ENCODE measurements at regions not wholly inside any gene's neighbourhood (a gene's known extent, or its start where the extent isn't known, plus 50 kb on each side); places are given as distances from the start of the nearest gene placed in this dataset.

DNA sequence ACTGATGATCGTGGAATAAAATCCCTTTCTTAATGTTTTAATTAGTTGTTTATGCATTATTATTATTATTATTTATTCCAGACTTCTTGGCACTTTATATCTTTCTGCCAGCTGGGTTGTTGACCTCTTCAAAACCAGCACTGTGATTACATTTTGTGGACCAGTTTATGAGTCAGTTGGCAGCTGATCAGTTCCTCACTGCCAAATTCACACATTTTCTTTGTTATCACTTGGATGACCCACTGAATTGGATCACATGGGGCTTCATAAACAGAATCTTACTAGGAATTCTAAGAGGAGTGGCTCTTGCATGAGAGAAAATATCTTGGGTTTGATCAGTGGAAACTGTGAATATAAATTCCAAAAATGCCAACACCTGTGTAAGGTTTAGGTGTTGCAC is 321.8 kb upstream of the SPRED2 start (continued):
- no peak for TF ChIP-seq TEAD1 (CRISPR knock-in tag; IDR thresholded peaks at IDR 0.05)
- no peak for TF ChIP-seq HMGA2 (CRISPR knock-in tag; IDR thresholded peaks at IDR 0.05)

DNA sequence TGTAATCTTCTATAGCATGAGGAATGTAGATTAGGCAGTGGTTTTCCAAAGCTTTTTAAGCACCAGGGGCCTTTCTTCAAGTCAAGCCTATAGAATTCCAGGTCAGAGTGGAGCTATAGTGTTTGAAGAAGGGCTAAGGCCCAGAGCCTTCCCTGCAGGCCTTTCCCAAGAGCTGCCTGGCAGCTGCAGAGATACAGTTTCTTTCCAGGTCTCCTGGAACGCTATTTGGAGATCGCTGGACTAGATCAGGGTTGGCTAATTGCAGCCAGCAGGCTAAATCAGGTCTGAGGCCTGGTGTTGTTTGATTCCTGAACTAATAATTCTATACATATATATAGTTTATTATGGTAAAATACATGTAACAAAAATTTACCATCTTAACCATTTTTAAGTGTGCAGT is 319.0 kb upstream of the SPRED2 start:
- Mint-ChIP-seq H3K4me1 (0 out of 2 replicates have a peak, but pooled peaks cover 4% of the 10 kb centered on the region), H3K27me3 (ENCODE audit: low read depth) (no peaks in the 10 kb centered on the region), H3K27ac (no peak overlapping the region), H3K9me3 (peaks cover 22% of the 10 kb centered on the region), H3K4me3 (no peak overlapping the region), H3K36me3 (no peaks in the 10 kb centered on the region)
- ChIA-PET CTCF (no interaction called here), POLR2A (no interaction called here)
- TF ChIP-seq NFATC4 (CRISPR knock-in tag; IDR thresholded peaks at IDR 0.05), result no peak
- no peak for TF ChIP-seq NR1H2 (CRISPR knock-in tag; IDR thresholded peaks at IDR 0.05)
- TF ChIP-seq ZNF232 (CRISPR knock-in tag; IDR thresholded peaks at IDR 0.05), result no peak
- TF ChIP-seq ZBTB21 (CRISPR knock-in tag; IDR thresholded peaks at IDR 0.05; ENCODE audit: borderline replicate concordance), result no peak
- no peak for TF ChIP-seq TP53 (CRISPR knock-in tag; IDR thresholded peaks at IDR 0.05)
- no peak for TF ChIP-seq MXD4 (CRISPR knock-in tag; IDR thresholded peaks at IDR 0.05; ENCODE audit: borderline replicate concordance)
- no peak for TF ChIP-seq SMAD4 (CRISPR knock-in tag; IDR thresholded peaks at IDR 0.05)
- TF ChIP-seq ZNF138 (CRISPR knock-in tag; conservative IDR thresholded peaks at IDR 0.05), result no peak
- TF ChIP-seq SP1 (CRISPR knock-in tag; conservative IDR thresholded peaks at IDR 0.05), result no peak
- TF ChIP-seq, protein P1, sequence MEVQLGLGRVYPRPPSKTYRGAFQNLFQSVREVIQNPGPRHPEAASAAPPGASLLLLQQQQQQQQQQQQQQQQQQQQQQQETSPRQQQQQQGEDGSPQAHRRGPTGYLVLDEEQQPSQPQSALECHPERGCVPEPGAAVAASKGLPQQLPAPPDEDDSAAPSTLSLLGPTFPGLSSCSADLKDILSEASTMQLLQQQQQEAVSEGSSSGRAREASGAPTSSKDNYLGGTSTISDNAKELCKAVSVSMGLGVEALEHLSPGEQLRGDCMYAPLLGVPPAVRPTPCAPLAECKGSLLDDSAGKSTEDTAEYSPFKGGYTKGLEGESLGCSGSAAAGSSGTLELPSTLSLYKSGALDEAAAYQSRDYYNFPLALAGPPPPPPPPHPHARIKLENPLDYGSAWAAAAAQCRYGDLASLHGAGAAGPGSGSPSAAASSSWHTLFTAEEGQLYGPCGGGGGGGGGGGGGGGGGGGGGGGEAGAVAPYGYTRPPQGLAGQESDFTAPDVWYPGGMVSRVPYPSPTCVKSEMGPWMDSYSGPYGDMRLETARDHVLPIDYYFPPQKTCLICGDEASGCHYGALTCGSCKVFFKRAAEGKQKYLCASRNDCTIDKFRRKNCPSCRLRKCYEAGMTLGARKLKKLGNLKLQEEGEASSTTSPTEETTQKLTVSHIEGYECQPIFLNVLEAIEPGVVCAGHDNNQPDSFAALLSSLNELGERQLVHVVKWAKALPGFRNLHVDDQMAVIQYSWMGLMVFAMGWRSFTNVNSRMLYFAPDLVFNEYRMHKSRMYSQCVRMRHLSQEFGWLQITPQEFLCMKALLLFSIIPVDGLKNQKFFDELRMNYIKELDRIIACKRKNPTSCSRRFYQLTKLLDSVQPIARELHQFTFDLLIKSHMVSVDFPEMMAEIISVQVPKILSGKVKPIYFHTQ (CRISPR knock-in tag; IDR thresholded peaks at IDR 0.05), result no peak
- TF ChIP-seq NR2C2 (CRISPR knock-in tag; IDR thresholded peaks at IDR 0.05), result no peak
- no peak for TF ChIP-seq TCF7 (CRISPR knock-in tag; IDR thresholded peaks at IDR 0.05; ENCODE audit: low read depth)
- no peak for TF ChIP-seq ESRRA (CRISPR knock-in tag; IDR thresholded peaks at IDR 0.05; ENCODE audit: borderline replicate concordance)
- TF ChIP-seq ELF4 (CRISPR knock-in tag; IDR thresholded peaks at IDR 0.05; ENCODE audit: low read depth), result no peak
- no peak for TF ChIP-seq ZNF671 (CRISPR knock-in tag; IDR thresholded peaks at IDR 0.05)
- TF ChIP-seq CREB1 (CRISPR knock-in tag; IDR thresholded peaks at IDR 0.05), result no peak
- no peak for TF ChIP-seq ZNF423 (CRISPR knock-in tag; IDR thresholded peaks at IDR 0.05)
- TF ChIP-seq GRHL2 (CRISPR knock-in tag; IDR thresholded peaks at IDR 0.05; ENCODE audit: insufficient replicate concordance, severe bottlenecking), result no peak
- TF ChIP-seq, protein P2, sequence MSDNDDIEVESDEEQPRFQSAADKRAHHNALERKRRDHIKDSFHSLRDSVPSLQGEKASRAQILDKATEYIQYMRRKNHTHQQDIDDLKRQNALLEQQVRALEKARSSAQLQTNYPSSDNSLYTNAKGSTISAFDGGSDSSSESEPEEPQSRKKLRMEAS (CRISPR knock-in tag; IDR thresholded peaks at IDR 0.05), result no peak
- TF ChIP-seq, protein P3, sequence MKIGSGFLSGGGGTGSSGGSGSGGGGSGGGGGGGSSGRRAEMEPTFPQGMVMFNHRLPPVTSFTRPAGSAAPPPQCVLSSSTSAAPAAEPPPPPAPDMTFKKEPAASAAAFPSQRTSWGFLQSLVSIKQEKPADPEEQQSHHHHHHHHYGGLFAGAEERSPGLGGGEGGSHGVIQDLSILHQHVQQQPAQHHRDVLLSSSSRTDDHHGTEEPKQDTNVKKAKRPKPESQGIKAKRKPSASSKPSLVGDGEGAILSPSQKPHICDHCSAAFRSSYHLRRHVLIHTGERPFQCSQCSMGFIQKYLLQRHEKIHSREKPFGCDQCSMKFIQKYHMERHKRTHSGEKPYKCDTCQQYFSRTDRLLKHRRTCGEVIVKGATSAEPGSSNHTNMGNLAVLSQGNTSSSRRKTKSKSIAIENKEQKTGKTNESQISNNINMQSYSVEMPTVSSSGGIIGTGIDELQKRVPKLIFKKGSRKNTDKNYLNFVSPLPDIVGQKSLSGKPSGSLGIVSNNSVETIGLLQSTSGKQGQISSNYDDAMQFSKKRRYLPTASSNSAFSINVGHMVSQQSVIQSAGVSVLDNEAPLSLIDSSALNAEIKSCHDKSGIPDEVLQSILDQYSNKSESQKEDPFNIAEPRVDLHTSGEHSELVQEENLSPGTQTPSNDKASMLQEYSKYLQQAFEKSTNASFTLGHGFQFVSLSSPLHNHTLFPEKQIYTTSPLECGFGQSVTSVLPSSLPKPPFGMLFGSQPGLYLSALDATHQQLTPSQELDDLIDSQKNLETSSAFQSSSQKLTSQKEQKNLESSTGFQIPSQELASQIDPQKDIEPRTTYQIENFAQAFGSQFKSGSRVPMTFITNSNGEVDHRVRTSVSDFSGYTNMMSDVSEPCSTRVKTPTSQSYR (CRISPR knock-in tag; IDR thresholded peaks at IDR 0.05), result no peak
- no peak for DNase-seq (ENCODE audit: low spot score)
- no peak for ATAC-seq

DNA sequence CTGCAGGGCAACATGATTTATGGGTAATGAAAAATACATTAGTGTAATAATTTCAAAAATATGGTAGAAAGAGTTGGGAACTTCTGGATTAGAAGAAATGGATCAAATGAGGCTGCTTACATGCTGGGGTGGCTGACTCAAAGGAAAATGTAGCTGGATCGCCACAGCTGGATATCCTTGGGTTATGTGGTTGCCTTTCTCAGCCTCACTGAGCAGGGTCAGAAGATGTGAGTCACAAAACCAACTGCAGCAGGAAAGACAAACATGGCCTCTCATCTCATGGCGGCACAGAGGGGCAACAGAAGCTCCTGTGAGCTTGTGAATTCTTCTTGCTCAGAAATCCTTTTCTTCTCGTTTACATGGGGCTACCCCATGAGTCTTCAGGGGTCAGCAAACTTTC is 317.1 kb upstream of the SPRED2 start:
- DNase-seq (ENCODE audit: low spot score), result no peak
- ATAC-seq, result no peak
- no peak overlapping the region for H3K4me3 Mint-ChIP-seq
- ChIA-PET POLR2A (no interaction called here), CTCF (no interaction called here)
- no peak overlapping the region for H3K27ac Mint-ChIP-seq
- peaks cover 11% of the 10 kb centered on the region for H3K9me3 Mint-ChIP-seq
- no peaks in the 10 kb centered on the region for H3K27me3 Mint-ChIP-seq (ENCODE audit: low read depth)
- H3K4me1 Mint-ChIP-seq, result peaks cover 4% of the 10 kb centered on the region; the same call in 1 of the 2 replicates
- H3K36me3 Mint-ChIP-seq, result no peaks in the 10 kb centered on the region
- TF ChIP-seq ZNF121 (CRISPR knock-in tag; IDR thresholded peaks at IDR 0.05), result no peak
- TF ChIP-seq CREB1 (CRISPR knock-in tag; IDR thresholded peaks at IDR 0.05), result no peak
- TF ChIP-seq MXD4 (CRISPR knock-in tag; IDR thresholded peaks at IDR 0.05; ENCODE audit: borderline replicate concordance), result no peak
- TF ChIP-seq, protein P4, sequence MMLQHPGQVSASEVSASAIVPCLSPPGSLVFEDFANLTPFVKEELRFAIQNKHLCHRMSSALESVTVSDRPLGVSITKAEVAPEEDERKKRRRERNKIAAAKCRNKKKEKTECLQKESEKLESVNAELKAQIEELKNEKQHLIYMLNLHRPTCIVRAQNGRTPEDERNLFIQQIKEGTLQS (CRISPR knock-in tag; conservative IDR thresholded peaks at IDR 0.05), result no peak
- no peak for TF ChIP-seq NR2C2 (CRISPR knock-in tag; IDR thresholded peaks at IDR 0.05)
- TF ChIP-seq TEAD4 (CRISPR knock-in tag; IDR thresholded peaks at IDR 0.05), result no peak
- TF ChIP-seq, protein P1 (CRISPR knock-in tag; IDR thresholded peaks at IDR 0.05), result no peak
- no peak for TF ChIP-seq SMAD4 (CRISPR knock-in tag; IDR thresholded peaks at IDR 0.05)
- no peak for TF ChIP-seq NFE2L1 (CRISPR knock-in tag; IDR thresholded peaks at IDR 0.05)

Measured in WTC11 (cell line).